ENCODE measurements at regions not wholly inside any gene's neighbourhood (a gene's known extent, or its start where the extent isn't known, plus 50 kb on each side); places are given as distances from the start of the nearest gene placed in this dataset.

- TF ChIP-seq CTCF (IDR thresholded peaks at IDR 0.05; ENCODE audit: control extremely low read depth, extremely low read depth, low read depth, missing control alignments), result no peak
- POLR2A ChIA-PET, result no interaction called here
- CTCF ChIA-PET, result no interaction called here
- no peak for DNase-seq (ENCODE audit: extremely low spot score)
Measured at GRCh38 chr7:52197221-52197620, 838.2 kb upstream of the POM121L12 start.

GRCh38 chr7:52195664-52196063 is 839.8 kb upstream of the POM121L12 start:
- ChIA-PET POLR2A (no interaction called here), CTCF (no interaction called here)
- no peak for DNase-seq (ENCODE audit: extremely low spot score)
- TF ChIP-seq CTCF (IDR thresholded peaks at IDR 0.05; ENCODE audit: control extremely low read depth, extremely low read depth, low read depth, missing control alignments), result no peak

GRCh38 chr7:52189153-52189778 is 846.2 kb upstream of the POM121L12 start:
- no peak for TF ChIP-seq CTCF (IDR thresholded peaks at IDR 0.05; ENCODE audit: control extremely low read depth, extremely low read depth, low read depth, missing control alignments)
- POLR2A ChIA-PET, result no interaction called here
- DNase-seq (ENCODE audit: extremely low spot score), result no peak
- CTCF ChIA-PET, result no interaction called here

- POLR2A ChIA-PET, result no interaction called here
- no peak for DNase-seq (ENCODE audit: extremely low spot score)
- CTCF ChIA-PET, result interaction anchor here (1.1 kb wide), 1 partner anchor 12 kb away, joined by 3 read pairs; no protein-coding TSS in a partner anchor
- no peak for TF ChIP-seq CTCF (IDR thresholded peaks at IDR 0.05; ENCODE audit: control extremely low read depth, extremely low read depth, low read depth, missing control alignments)
Measured at GRCh38 chr7:52184006-52184703, 851.3 kb upstream of the POM121L12 start.

- no peak for DNase-seq (ENCODE audit: extremely low spot score)
- ChIA-PET POLR2A (no interaction called here), CTCF (no interaction called here)
- TF ChIP-seq CTCF (IDR thresholded peaks at IDR 0.05; ENCODE audit: control extremely low read depth, extremely low read depth, low read depth, missing control alignments), result no peak
Measured at GRCh38 chr7:52179934-52180333, 855.5 kb upstream of the POM121L12 start.

GRCh38 chr7:52168085-52168484 is 851.5 kb upstream of the COBL start:
- no peak for DNase-seq (ENCODE audit: extremely low spot score)
- CTCF ChIA-PET, result interaction anchor here (1.4 kb wide), 1 partner anchor 82 kb away, joined by 3 read pairs; no protein-coding TSS in a partner anchor
- POLR2A ChIA-PET, result no interaction called here
- TF ChIP-seq CTCF (IDR thresholded peaks at IDR 0.05; ENCODE audit: control extremely low read depth, extremely low read depth, low read depth, missing control alignments), result no peak
